ENCODE measurements at regions not wholly inside any gene's neighbourhood (a gene's known extent, or its start where the extent isn't known, plus 50 kb on each side); places are given as distances from the start of the nearest gene placed in this dataset.

DNA sequence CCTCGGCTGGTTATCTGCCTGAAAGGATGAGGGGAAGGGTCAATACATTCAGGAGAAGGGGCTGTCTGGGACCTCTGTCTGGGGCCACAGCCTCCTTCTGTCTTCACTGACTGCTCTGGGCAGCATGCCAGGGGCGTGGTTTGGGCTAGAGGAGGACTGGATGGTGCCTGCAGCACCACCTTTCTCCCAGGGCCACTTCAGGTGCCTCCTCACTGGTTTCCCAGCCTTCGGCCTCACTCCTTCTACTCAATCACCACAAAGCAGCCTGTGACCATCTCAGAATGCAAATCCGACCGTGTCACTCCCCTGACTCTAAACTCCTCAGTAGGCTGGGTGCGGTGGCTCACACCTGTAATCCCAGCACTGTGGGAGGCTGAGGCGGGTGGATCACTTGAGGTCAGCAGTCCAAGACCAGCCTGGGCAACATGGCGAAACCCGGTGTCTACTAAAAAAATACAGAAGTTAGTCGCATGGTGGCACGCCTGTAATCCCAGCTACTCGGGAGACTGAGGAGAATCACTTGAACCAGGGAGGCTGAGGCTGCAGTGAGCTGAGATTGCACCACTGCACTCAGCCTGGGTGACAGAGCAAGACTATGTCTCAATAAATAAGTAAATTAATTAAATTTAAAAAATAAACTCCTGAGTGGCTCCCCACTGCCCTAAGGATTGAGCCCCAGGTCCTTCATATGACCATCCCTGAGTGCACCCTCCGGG, 50.1 kb upstream of the ECE1 start:
- TF ChIP-seq, protein P1, sequence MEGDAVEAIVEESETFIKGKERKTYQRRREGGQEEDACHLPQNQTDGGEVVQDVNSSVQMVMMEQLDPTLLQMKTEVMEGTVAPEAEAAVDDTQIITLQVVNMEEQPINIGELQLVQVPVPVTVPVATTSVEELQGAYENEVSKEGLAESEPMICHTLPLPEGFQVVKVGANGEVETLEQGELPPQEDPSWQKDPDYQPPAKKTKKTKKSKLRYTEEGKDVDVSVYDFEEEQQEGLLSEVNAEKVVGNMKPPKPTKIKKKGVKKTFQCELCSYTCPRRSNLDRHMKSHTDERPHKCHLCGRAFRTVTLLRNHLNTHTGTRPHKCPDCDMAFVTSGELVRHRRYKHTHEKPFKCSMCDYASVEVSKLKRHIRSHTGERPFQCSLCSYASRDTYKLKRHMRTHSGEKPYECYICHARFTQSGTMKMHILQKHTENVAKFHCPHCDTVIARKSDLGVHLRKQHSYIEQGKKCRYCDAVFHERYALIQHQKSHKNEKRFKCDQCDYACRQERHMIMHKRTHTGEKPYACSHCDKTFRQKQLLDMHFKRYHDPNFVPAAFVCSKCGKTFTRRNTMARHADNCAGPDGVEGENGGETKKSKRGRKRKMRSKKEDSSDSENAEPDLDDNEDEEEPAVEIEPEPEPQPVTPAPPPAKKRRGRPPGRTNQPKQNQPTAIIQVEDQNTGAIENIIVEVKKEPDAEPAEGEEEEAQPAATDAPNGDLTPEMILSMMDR (IDR thresholded peaks at IDR 0.05; ENCODE audit: control extremely low read depth in 1 of 3, insufficient read depth in 1 of 3, low read depth in 1 of 3, low read length in 3 of 3): no peak
- TF ChIP-seq JUND (IDR thresholded peaks at IDR 0.05; ENCODE audit: low read length): no peak
- TF ChIP-seq, protein P2, sequence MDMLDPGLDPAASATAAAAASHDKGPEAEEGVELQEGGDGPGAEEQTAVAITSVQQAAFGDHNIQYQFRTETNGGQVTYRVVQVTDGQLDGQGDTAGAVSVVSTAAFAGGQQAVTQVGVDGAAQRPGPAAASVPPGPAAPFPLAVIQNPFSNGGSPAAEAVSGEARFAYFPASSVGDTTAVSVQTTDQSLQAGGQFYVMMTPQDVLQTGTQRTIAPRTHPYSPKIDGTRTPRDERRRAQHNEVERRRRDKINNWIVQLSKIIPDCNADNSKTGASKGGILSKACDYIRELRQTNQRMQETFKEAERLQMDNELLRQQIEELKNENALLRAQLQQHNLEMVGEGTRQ (IDR thresholded peaks at IDR 0.05; ENCODE audit: low read length): no peak
- TF ChIP-seq EP300 (IDR thresholded peaks at IDR 0.05; ENCODE audit: borderline replicate concordance in 1 of 2, low read depth in 2 of 2, low read length in 2 of 2): no peak
- TF ChIP-seq JUN (IDR thresholded peaks at IDR 0.05; ENCODE audit: low read depth, low read length): no peak
- TF ChIP-seq RXRA (IDR thresholded peaks at IDR 0.05; ENCODE audit: insufficient read depth, low read depth, low read length): no peak
- TF ChIP-seq SP1 (IDR thresholded peaks at IDR 0.05; ENCODE audit: low read depth, low read length): no peak
- TF ChIP-seq BCL11A (IDR thresholded peaks at IDR 0.05; ENCODE audit: low read depth in 2 of 2, low read length in 2 of 2): no peak
- TF ChIP-seq, protein P3, sequence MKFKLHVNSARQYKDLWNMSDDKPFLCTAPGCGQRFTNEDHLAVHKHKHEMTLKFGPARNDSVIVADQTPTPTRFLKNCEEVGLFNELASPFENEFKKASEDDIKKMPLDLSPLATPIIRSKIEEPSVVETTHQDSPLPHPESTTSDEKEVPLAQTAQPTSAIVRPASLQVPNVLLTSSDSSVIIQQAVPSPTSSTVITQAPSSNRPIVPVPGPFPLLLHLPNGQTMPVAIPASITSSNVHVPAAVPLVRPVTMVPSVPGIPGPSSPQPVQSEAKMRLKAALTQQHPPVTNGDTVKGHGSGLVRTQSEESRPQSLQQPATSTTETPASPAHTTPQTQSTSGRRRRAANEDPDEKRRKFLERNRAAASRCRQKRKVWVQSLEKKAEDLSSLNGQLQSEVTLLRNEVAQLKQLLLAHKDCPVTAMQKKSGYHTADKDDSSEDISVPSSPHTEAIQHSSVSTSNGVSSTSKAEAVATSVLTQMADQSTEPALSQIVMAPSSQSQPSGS (IDR thresholded peaks at IDR 0.05; ENCODE audit: low read length): no peak
- TF ChIP-seq GABPA (IDR thresholded peaks at IDR 0.05; ENCODE audit: borderline replicate concordance, insufficient read depth, low read length): no peak
- TF ChIP-seq MAFK (IDR thresholded peaks at IDR 0.05; ENCODE audit: low read depth, low read length): no peak

Measured in H1 (cell line).